SK-N-SH (cell line): ENCODE measurements at regions not wholly inside any gene's neighbourhood (a gene's known extent, or its start where the extent isn't known, plus 50 kb on each side); places are given as distances from the start of the nearest gene placed in this dataset.

Experiments
- EP300 ChIP-seq, 2 experiments: IDR thresholded peaks; 2 replicates each; pipeline versions ENCODE4 v1.4.0 to v1.6.1; 2012; ENCODE audit warnings: borderline replicate concordance in 1 of 2, low read depth in 1 of 2, low read length in 1 of 2
- EZH2phosphoT487 ChIP-seq: fragments of 200-600 bp; sonication (generic); IDR thresholded peaks from 2 replicates; pipeline ENCODE4 v1.6.1; 2017; ENCODE audit warnings: low read depth, mixed run types, mild to moderate bottlenecking, antibody characterized with exemption, moderate library complexity, borderline replicate concordance
- RAD21 ChIP-seq: IDR thresholded peaks from 2 replicates; pipeline ENCODE4 v1.6.1; 2012; ENCODE audit warnings: mild to moderate bottlenecking, low read length
- TEAD4 ChIP-seq: IDR thresholded peaks from 2 replicates; pipeline ENCODE4 v1.4.0; 2012; ENCODE audit warnings: mild to moderate bottlenecking, borderline replicate concordance; ENCODE audit not compliant: insufficient read depth
- TF ChIP-seq, protein P1 (sequence below): fragments of 200-600 bp; sonication (generic); IDR thresholded peaks from 2 replicates; pipeline ENCODE4 v1.6.1; 2017; ENCODE audit warnings: antibody characterized with exemption, mild to moderate bottlenecking, moderate library complexity
- TF ChIP-seq, protein P2 (sequence below): IDR thresholded peaks from 2 replicates; pipeline ENCODE4 v1.6.1; 2012; ENCODE audit warnings: mild to moderate bottlenecking, low read depth, low read length, moderate library complexity

DNA sequence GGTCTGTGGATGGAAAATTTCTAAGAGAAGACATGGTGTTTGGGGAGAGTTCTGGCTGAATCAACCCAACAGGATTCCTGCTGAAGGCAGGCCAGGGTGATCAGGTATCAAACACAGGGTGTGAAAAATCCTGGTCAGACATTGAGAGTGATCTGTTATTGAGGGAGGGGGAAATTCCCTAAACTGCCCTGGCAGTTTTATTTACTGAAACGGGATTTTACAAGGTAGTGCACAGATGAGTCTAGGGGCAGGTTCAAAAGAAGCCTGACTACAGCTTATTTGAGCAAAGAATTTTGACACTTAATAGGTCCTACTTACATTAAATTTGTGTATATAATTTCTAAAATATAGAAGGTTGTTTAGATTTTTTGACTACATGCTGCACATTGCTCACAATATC is 569.4 kb upstream of the RGS18 start:
- TF ChIP-seq RAD21 (no peak), TEAD4 (no peak), EZH2phosphoT487 (no peak), EP300 (IDR thresholded peaks at IDR 0.05; ENCODE audit: borderline replicate concordance in 1 of 2, low read depth in 1 of 2, low read length in 1 of 2) (no peak)
- TF ChIP-seq, protein P1, sequence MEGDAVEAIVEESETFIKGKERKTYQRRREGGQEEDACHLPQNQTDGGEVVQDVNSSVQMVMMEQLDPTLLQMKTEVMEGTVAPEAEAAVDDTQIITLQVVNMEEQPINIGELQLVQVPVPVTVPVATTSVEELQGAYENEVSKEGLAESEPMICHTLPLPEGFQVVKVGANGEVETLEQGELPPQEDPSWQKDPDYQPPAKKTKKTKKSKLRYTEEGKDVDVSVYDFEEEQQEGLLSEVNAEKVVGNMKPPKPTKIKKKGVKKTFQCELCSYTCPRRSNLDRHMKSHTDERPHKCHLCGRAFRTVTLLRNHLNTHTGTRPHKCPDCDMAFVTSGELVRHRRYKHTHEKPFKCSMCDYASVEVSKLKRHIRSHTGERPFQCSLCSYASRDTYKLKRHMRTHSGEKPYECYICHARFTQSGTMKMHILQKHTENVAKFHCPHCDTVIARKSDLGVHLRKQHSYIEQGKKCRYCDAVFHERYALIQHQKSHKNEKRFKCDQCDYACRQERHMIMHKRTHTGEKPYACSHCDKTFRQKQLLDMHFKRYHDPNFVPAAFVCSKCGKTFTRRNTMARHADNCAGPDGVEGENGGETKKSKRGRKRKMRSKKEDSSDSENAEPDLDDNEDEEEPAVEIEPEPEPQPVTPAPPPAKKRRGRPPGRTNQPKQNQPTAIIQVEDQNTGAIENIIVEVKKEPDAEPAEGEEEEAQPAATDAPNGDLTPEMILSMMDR, result no peak
- TF ChIP-seq, protein P2, sequence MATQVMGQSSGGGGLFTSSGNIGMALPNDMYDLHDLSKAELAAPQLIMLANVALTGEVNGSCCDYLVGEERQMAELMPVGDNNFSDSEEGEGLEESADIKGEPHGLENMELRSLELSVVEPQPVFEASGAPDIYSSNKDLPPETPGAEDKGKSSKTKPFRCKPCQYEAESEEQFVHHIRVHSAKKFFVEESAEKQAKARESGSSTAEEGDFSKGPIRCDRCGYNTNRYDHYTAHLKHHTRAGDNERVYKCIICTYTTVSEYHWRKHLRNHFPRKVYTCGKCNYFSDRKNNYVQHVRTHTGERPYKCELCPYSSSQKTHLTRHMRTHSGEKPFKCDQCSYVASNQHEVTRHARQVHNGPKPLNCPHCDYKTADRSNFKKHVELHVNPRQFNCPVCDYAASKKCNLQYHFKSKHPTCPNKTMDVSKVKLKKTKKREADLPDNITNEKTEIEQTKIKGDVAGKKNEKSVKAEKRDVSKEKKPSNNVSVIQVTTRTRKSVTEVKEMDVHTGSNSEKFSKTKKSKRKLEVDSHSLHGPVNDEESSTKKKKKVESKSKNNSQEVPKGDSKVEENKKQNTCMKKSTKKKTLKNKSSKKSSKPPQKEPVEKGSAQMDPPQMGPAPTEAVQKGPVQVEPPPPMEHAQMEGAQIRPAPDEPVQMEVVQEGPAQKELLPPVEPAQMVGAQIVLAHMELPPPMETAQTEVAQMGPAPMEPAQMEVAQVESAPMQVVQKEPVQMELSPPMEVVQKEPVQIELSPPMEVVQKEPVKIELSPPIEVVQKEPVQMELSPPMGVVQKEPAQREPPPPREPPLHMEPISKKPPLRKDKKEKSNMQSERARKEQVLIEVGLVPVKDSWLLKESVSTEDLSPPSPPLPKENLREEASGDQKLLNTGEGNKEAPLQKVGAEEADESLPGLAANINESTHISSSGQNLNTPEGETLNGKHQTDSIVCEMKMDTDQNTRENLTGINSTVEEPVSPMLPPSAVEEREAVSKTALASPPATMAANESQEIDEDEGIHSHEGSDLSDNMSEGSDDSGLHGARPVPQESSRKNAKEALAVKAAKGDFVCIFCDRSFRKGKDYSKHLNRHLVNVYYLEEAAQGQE, result no peak
